ENCODE measurements at regions not wholly inside any gene's neighbourhood (a gene's known extent, or its start where the extent isn't known, plus 50 kb on each side); places are given as distances from the start of the nearest gene placed in this dataset.

GRCh38 chr2:120577721-120578295 is 157.9 kb upstream of the GLI2 start (continued):
- TF ChIP-seq ATF3 (IDR thresholded peaks at IDR 0.05; ENCODE audit: borderline replicate concordance, extremely low read depth, low read depth, low read length) = no peak

- Histone ChIP-seq H3K9me3 (replicated peaks; ENCODE audit: control insufficient read depth, insufficient read depth, low read length) (no peaks in the 10 kb centered on the region), H4K20me1 (ENCODE audit: control insufficient read depth, insufficient read depth) (no peaks in the 10 kb centered on the region), H3K36me3 (ENCODE audit: control insufficient read depth in 2 of 2, insufficient read depth in 2 of 2, low read length in 1 of 2) (no peaks in the 10 kb centered on the region), H2AFZ (ENCODE audit: control insufficient read depth, low read depth, low read length) (no peak overlapping the region), H3K4me2 (ENCODE audit: control insufficient read depth, insufficient read depth) (no peak overlapping the region), H3K4me1 (ENCODE audit: control insufficient read depth, insufficient read depth, low read length) (no peaks in the 10 kb centered on the region), H3K4me3 (no peak overlapping the region), H3K27ac (ENCODE audit: control insufficient read depth, insufficient read depth) (no peak overlapping the region), H3K79me2 (ENCODE audit: control insufficient read depth, insufficient read depth, low read length) (no peaks in the 10 kb centered on the region), H3K9ac (ENCODE audit: control insufficient read depth, insufficient read depth, low read length) (no peak overlapping the region), H3K27me3 (replicated peaks in 1 of 2; ENCODE audit: control insufficient read depth in 2 of 2, insufficient read depth in 2 of 2, low read length in 1 of 2) (peaks cover 4 to 7% of the 10 kb centered on the region in 2 experiments)
- FAIRE-seq (no peak), ATAC-seq (no peak), DNase-seq (ENCODE audit: low read depth, low spot score) (no peak)
- TF ChIP-seq GABPA (IDR thresholded peaks at IDR 0.05; ENCODE audit: low read depth) (no peak), PKNOX1 (IDR thresholded peaks at IDR 0.05) (no peak), FOXM1 (IDR thresholded peaks at IDR 0.05; ENCODE audit: low read depth, low read length) (no peak), MYB (IDR thresholded peaks at IDR 0.05; ENCODE audit: borderline replicate concordance, low read depth, low read length) (no peak), ZNF207 (IDR thresholded peaks at IDR 0.05; ENCODE audit: borderline replicate concordance) (no peak), HDAC6 (IDR thresholded peaks at IDR 0.05; ENCODE audit: unreplicated experiment) (no peak), SUZ12 (IDR thresholded peaks at IDR 0.05; ENCODE audit: unreplicated experiment) (no peak), SMARCA5 (IDR thresholded peaks at IDR 0.05) (no peak), MTA3 (IDR thresholded peaks at IDR 0.05; ENCODE audit: borderline replicate concordance, low read length) (no peak), CREM (IDR thresholded peaks at IDR 0.05; ENCODE audit: low read depth) (no peak), CREB1 (IDR thresholded peaks at IDR 0.05; ENCODE audit: low read depth) (no peak), ATF7 (IDR thresholded peaks at IDR 0.05; ENCODE audit: low read depth) (no peak), BACH1 (IDR thresholded peaks at IDR 0.05; ENCODE audit: borderline replicate concordance) (no peak)
- TF ChIP-seq, protein P1, sequence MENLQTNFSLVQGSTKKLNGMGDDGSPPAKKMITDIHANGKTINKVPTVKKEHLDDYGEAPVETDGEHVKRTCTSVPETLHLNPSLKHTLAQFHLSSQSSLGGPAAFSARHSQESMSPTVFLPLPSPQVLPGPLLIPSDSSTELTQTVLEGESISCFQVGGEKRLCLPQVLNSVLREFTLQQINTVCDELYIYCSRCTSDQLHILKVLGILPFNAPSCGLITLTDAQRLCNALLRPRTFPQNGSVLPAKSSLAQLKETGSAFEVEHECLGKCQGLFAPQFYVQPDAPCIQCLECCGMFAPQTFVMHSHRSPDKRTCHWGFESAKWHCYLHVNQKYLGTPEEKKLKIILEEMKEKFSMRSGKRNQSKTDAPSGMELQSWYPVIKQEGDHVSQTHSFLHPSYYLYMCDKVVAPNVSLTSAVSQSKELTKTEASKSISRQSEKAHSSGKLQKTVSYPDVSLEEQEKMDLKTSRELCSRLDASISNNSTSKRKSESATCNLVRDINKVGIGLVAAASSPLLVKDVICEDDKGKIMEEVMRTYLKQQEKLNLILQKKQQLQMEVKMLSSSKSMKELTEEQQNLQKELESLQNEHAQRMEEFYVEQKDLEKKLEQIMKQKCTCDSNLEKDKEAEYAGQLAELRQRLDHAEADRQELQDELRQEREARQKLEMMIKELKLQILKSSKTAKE (IDR thresholded peaks at IDR 0.05; ENCODE audit: low read depth, poor library complexity, severe bottlenecking) = no peak
- TF ChIP-seq, protein P2, sequence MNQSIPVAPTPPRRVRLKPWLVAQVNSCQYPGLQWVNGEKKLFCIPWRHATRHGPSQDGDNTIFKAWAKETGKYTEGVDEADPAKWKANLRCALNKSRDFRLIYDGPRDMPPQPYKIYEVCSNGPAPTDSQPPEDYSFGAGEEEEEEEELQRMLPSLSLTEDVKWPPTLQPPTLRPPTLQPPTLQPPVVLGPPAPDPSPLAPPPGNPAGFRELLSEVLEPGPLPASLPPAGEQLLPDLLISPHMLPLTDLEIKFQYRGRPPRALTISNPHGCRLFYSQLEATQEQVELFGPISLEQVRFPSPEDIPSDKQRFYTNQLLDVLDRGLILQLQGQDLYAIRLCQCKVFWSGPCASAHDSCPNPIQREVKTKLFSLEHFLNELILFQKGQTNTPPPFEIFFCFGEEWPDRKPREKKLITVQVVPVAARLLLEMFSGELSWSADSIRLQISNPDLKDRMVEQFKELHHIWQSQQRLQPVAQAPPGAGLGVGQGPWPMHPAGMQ (IDR thresholded peaks at IDR 0.05; ENCODE audit: borderline replicate concordance) = no peak
- CTCF ChIA-PET = no interaction called here
- BruUV-seq (replicated peaks) = no TSS peak
- 17% methylated on average over 17 of the region's 17 CpGs for WGBS (ENCODE audit: insufficient coverage, insufficient replicate concordance, low lambda C conversion rate, missing lambda C conversion rate)
- in situ Hi-C loops (cut with MboI) = no loop called here
- SMC1A ChIA-PET (ENCODE audit: uncharacterized antibody, unreplicated experiment) = no interaction called here
- RAD21 ChIA-PET (ENCODE audit: unreplicated experiment) = no interaction called here
- intact Hi-C loops (cut with micrococcal nuclease; ENCODE audit: unreplicated experiment) = no loop called here
- POLR2A ChIA-PET = no interaction called here
Observed at GRCh38 chr2:120578576-120579352, 156.9 kb upstream of the GLI2 start.

Data from GM12878 (cell line).